H9 (cell line): ENCODE measurements at regions not wholly inside any gene's neighbourhood (a gene's known extent, or its start where the extent isn't known, plus 50 kb on each side); places are given as distances from the start of the nearest gene placed in this dataset.

ENCODE experiments used
- DNase-seq: peaks from one replicate; pipeline ENCODE4 v3.0.0-alpha.2; 2017
- H2AFZ ChIP-seq: one replicate; pipeline ENCODE4 v1.6.1; 2013; ENCODE audit warnings: mild to moderate bottlenecking, low read length, control low read depth, moderate library complexity
- H2AK5ac ChIP-seq: 2 replicates; pipeline ENCODE4 v1.6.1; 2013; ENCODE audit warnings: low read length, control low read depth, mixed read lengths; ENCODE audit not compliant: insufficient read length
- H2BK120ac ChIP-seq: one replicate; pipeline ENCODE4 v1.6.1; 2013; ENCODE audit warnings: low read depth, mild to moderate bottlenecking, low read length, control low read depth, inconsistent platforms; ENCODE audit not compliant: poor library complexity, severe bottlenecking
- H2BK12ac ChIP-seq: 2 replicates; pipeline ENCODE4 v1.6.1; 2013; ENCODE audit warnings: low read length, control low read depth, mixed read lengths, low read depth; ENCODE audit not compliant: insufficient read length
- H2BK15ac ChIP-seq: 2 replicates; pipeline ENCODE4 v1.6.1; 2013; ENCODE audit warnings: low read depth, low read length, control low read depth
- H2BK20ac ChIP-seq: one replicate; pipeline ENCODE4 v1.6.1; 2013; ENCODE audit warnings: low read depth, mild to moderate bottlenecking, low read length, control low read depth, inconsistent platforms; ENCODE audit not compliant: poor library complexity, severe bottlenecking
- H2BK5ac ChIP-seq: 2 replicates; pipeline ENCODE4 v1.6.1; 2013; ENCODE audit warnings: low read length, control low read depth, mixed read lengths; ENCODE audit not compliant: insufficient read length
- H3K14ac ChIP-seq: 2 replicates; pipeline ENCODE4 v1.6.1; 2013; ENCODE audit warnings: low read length, control low read depth; ENCODE audit not compliant: insufficient read depth
- H3K18ac ChIP-seq: 2 replicates; pipeline ENCODE4 v1.6.1; 2013; ENCODE audit warnings: low read depth, mild to moderate bottlenecking, mixed read lengths, low read length, control low read depth; ENCODE audit not compliant: insufficient read length
- H3K23ac ChIP-seq: 2 replicates; pipeline ENCODE4 v1.6.1; 2013; ENCODE audit warnings: low read length, control low read depth, mixed read lengths, low read depth; ENCODE audit not compliant: insufficient read length
- H3K23me2 ChIP-seq: 2 replicates; pipeline ENCODE4 v1.6.1; 2013; ENCODE audit warnings: low read depth, mild to moderate bottlenecking, mixed read lengths, low read length, control low read depth; ENCODE audit not compliant: insufficient read length, poor library complexity, severe bottlenecking
- H3K27ac ChIP-seq: 2 replicates; pipeline ENCODE4 v1.5.1; 2013; ENCODE audit warnings: low read length, control low read depth, mixed read lengths, low read depth; ENCODE audit not compliant: insufficient read length
- H3K27me3 ChIP-seq: 2 replicates; pipeline ENCODE4 v1.6.1; 2013; ENCODE audit warnings: low read length, control low read depth, inconsistent platforms; ENCODE audit not compliant: insufficient read depth
- H3K4ac ChIP-seq: 2 replicates; pipeline ENCODE4 v1.6.1; 2013; ENCODE audit warnings: low read depth, mild to moderate bottlenecking, control low read depth, inconsistent platforms, low read length, moderate library complexity
- H3K4me1 ChIP-seq: 2 replicates; pipeline ENCODE4 v1.6.1; 2013; ENCODE audit warnings: low read length, control low read depth, inconsistent platforms; ENCODE audit not compliant: insufficient read depth
- H3K4me2 ChIP-seq: 2 replicates; pipeline ENCODE4 v1.6.1; 2013; ENCODE audit warnings: low read length, control low read depth, mixed read lengths; ENCODE audit not compliant: insufficient read length, insufficient read depth
- H3K56ac ChIP-seq: 2 replicates; pipeline ENCODE4 v1.6.1; 2013; ENCODE audit warnings: low read depth, mild to moderate bottlenecking, mixed read lengths, low read length, control low read depth; ENCODE audit not compliant: insufficient read length
- H3K79me1 ChIP-seq: 2 replicates; pipeline ENCODE4 v1.6.1; 2013; ENCODE audit warnings: low read depth, mild to moderate bottlenecking, moderate library complexity, low read length, control low read depth, inconsistent platforms; ENCODE audit not compliant: insufficient read depth, poor library complexity, severe bottlenecking
- H3K79me2 ChIP-seq: 2 replicates; pipeline ENCODE4 v1.6.1; 2013; ENCODE audit warnings: low read length, control low read depth, inconsistent platforms; ENCODE audit not compliant: insufficient read depth
- H3K9ac ChIP-seq: 2 replicates; pipeline ENCODE4 v1.6.1; 2013; ENCODE audit warnings: low read length, control low read depth, mixed read lengths; ENCODE audit not compliant: insufficient read length; ENCODE audit errors: extremely low read depth
- H3K9me3 ChIP-seq: one replicate; pipeline ENCODE4 v1.6.1; 2013; ENCODE audit warnings: low read depth, low read length, inconsistent platforms; ENCODE audit not compliant: control insufficient read depth
- H3T11ph ChIP-seq: one replicate; pipeline ENCODE4 v1.6.1; 2013; ENCODE audit warnings: mild to moderate bottlenecking, low read length, control low read depth, inconsistent platforms
- H4K20me1 ChIP-seq: one replicate; pipeline ENCODE4 v1.6.1; 2013; ENCODE audit not compliant: control insufficient read depth, insufficient read length, insufficient read depth
- H4K5ac ChIP-seq: 2 replicates; pipeline ENCODE4 v1.6.1; 2013; ENCODE audit warnings: low read depth, mild to moderate bottlenecking, mixed read lengths, low read length, control low read depth; ENCODE audit not compliant: insufficient read length
- H4K8ac ChIP-seq: replicated peaks from 2 replicates; pipeline ENCODE4 v1.6.1; 2013; ENCODE audit warnings: low read length, control low read depth, mixed read lengths, low read depth; ENCODE audit not compliant: insufficient read length
- H4K91ac ChIP-seq: 2 replicates; pipeline ENCODE4 v1.6.1; 2013; ENCODE audit warnings: low read depth, mild to moderate bottlenecking, moderate library complexity, mixed read lengths, low read length, control low read depth; ENCODE audit not compliant: insufficient read length
- H3K27ac Mint-ChIP-seq, 3 experiments: 2 replicates in 2 of 3; 3 replicates in 1 of 3; pipeline ENCODE4 v1.8.0; 2020 to 2021; ENCODE audit warnings: mixed read lengths in 3 of 3, mild to moderate bottlenecking in 1 of 3, moderate library complexity in 1 of 3
- H3K27me3 Mint-ChIP-seq: 2 replicates; pipeline ENCODE4 v1.8.0; 2021; ENCODE audit warnings: low read depth, mild to moderate bottlenecking, moderate library complexity, mixed read lengths
- H3K36me3 Mint-ChIP-seq, 3 experiments: 2 replicates in 2 of 3; 3 replicates in 1 of 3; pipeline ENCODE4 v1.8.0; 2020 to 2021; ENCODE audit warnings: low read depth in 3 of 3, mixed read lengths in 3 of 3; ENCODE audit not compliant: insufficient read depth in 1 of 3
- H3K4me1 Mint-ChIP-seq, 2 experiments: 2 replicates each; pipeline ENCODE4 v1.8.0; 2020; ENCODE audit warnings: mixed read lengths in 2 of 2
- H3K4me3 Mint-ChIP-seq, 2 experiments: 2 replicates in 1 of 2; 3 replicates in 1 of 2; pipeline ENCODE4 v1.8.0; 2020 to 2021; ENCODE audit warnings: mild to moderate bottlenecking in 2 of 2, mixed read lengths in 2 of 2, moderate library complexity in 1 of 2
- H3K9me3 Mint-ChIP-seq, 2 experiments: 2 replicates in 1 of 2; 3 replicates in 1 of 2; pipeline ENCODE4 v1.8.0; 2020; ENCODE audit warnings: mild to moderate bottlenecking in 2 of 2, mixed read lengths in 2 of 2, moderate library complexity in 1 of 2
- WGBS: extraction: QIAGEN DNeasy Blood & Tissue Kit; methylation state at CpG from one replicate; pipeline ENCODE4 v1.1.7; 2013; ENCODE audit warnings: missing lambda C conversion rate, low lambda C conversion rate, mixed read lengths; ENCODE audit not compliant: insufficient read length; ENCODE audit errors: extremely low coverage; 5-methylcytosine and 5-hydroxymethylcytosine counted together
- TF ChIP-seq, protein P1 (sequence below): fragments of 200-600 bp; sonication (generic); conservative IDR thresholded peaks from 3 replicates; pipeline ENCODE4 v1.8.0; 2021; ENCODE audit warnings: antibody characterized with exemption, mild to moderate bottlenecking

DNA sequence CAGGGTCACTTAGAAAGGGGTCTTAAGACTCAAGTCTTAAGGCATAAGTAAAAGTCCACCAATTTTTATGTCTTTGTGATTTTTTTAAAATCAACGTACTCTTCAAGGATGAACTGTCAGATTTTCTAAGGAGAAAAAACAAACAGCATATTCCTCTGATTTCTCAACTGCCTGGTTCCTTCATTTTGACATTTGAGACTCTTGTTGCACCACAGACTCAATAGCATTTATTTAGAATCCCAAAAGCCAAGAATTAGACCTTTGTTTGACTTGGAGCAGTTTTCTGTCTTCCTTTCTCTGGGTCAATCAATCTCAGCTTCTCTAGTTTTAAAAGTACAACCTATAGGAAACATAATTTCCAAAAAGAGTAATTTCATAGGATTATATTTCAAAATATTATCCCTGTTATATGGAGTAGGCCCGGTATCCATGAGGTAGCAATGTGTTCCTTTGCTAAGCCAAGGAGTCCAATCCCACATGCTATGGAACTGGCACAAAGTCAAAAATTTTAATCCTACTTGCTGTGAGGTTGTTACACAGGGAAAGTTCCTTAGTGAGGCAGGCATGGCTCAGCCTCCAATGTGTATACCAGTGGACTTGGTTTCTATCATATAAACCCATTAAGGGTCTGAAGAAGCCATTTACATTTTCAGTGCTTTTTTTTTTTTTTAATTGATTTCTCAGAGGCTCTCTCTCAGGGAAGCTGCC lies 405.7 kb downstream of the KIF16B start:
- Histone ChIP-seq H2BK20ac (no peak overlapping the region), H4K8ac (no peak overlapping the region), H3K23me2 (no peaks in the 10 kb centered on the region), H3K56ac (no peak overlapping the region), H3K4ac (no peak overlapping the region), H3K4me2 (no peak overlapping the region), H3T11ph (no peak overlapping the region), H3K79me2 (no peaks in the 10 kb centered on the region), H4K5ac (no peak overlapping the region), H4K91ac (no peak overlapping the region), H2BK120ac (no peak overlapping the region), H3K9ac (no peak overlapping the region), H2BK5ac (no peak overlapping the region), H3K9me3 (no peaks in the 10 kb centered on the region), H3K18ac (no peak overlapping the region), H3K4me1 (no peaks in the 10 kb centered on the region), H3K14ac (no peak overlapping the region), H2BK12ac (no peak overlapping the region), H2BK15ac (no peak overlapping the region), H3K79me1 (no peaks in the 10 kb centered on the region), H2AK5ac (no peak overlapping the region), H3K27me3 (no peaks in the 10 kb centered on the region), H2AFZ (no peak overlapping the region), H3K23ac (no peak overlapping the region), H4K20me1 (no peaks in the 10 kb centered on the region), H3K27ac (no peak overlapping the region)
- Mint-ChIP-seq H3K36me3 (no peaks in the 10 kb centered on the region), H3K9me3 (no peaks in the 10 kb centered on the region), H3K4me1 (peaks cover 4 to 5% of the 10 kb centered on the region in 2 experiments; a peak in 2 of 4 replicates), H3K27ac (no peak overlapping the region), H3K27me3 (no peaks in the 10 kb centered on the region), H3K4me3 (no peak overlapping the region)
- TF ChIP-seq, protein P1, sequence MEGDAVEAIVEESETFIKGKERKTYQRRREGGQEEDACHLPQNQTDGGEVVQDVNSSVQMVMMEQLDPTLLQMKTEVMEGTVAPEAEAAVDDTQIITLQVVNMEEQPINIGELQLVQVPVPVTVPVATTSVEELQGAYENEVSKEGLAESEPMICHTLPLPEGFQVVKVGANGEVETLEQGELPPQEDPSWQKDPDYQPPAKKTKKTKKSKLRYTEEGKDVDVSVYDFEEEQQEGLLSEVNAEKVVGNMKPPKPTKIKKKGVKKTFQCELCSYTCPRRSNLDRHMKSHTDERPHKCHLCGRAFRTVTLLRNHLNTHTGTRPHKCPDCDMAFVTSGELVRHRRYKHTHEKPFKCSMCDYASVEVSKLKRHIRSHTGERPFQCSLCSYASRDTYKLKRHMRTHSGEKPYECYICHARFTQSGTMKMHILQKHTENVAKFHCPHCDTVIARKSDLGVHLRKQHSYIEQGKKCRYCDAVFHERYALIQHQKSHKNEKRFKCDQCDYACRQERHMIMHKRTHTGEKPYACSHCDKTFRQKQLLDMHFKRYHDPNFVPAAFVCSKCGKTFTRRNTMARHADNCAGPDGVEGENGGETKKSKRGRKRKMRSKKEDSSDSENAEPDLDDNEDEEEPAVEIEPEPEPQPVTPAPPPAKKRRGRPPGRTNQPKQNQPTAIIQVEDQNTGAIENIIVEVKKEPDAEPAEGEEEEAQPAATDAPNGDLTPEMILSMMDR, result no peak
- no CpG with 5 or more reads among the region's 2 CpGs for WGBS
- no peak for DNase-seq
